ENCODE measurements at regions not wholly inside any gene's neighbourhood (a gene's known extent, or its start where the extent isn't known, plus 50 kb on each side); places are given as distances from the start of the nearest gene placed in this dataset.
"Not testable (repeated sequence)": the region's sequence is repeated elsewhere in the genome, so short reads cannot be mapped to it uniquely, and the experiment has no call there.

DNA sequence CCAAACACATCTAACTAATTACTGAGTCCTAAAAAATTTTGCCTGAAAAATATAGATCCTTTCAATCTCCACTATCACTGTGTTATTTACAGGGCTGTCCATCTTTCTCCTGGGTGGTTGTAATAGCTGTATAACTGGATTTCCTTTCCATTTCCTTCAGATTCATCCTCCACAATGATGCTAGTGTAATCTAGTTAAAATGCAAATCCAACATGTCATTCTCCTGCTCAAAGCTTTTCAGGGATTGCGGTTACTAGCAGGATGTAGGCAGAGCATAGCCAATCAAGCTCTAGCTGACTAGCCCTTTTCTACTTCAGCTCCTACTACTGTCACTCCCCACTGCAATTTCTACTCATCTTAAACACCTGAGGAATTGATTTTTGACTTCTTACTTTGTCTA is 283.0 kb downstream of the RAB38 start:
- H3K27ac Mint-ChIP-seq: no peak overlapping the region
- no peak overlapping the region for H3K27ac ChIP-seq (ENCODE audit: low read depth, low read length)
- no peak for DNase-seq
- no peaks in the 10 kb centered on the region for H3K4me1 Mint-ChIP-seq
- no peaks in the 10 kb centered on the region for H3K9me3 ChIP-seq (ENCODE audit: low read length)
- no peak overlapping the region for H3K4me3 ChIP-seq (ENCODE audit: low read length)
- no peaks in the 10 kb centered on the region for H3K36me3 Mint-ChIP-seq
- no peaks in the 10 kb centered on the region for H3K36me3 ChIP-seq (ENCODE audit: insufficient read depth, low read length)
- CTCF ChIA-PET: no interaction called here
- H3K27me3 Mint-ChIP-seq: peaks cover 3% of the 10 kb centered on the region in 2 donors
- H3K4me1 ChIP-seq (ENCODE audit: insufficient read depth, low read length): no peaks in the 10 kb centered on the region
- H3K4me3 Mint-ChIP-seq: no peak overlapping the region
- no peaks in the 10 kb centered on the region for H3K27me3 ChIP-seq (ENCODE audit: insufficient read depth, low read length, poor library complexity, severe bottlenecking)
- POLR2A ChIA-PET: no interaction called here
- peaks cover 0 to 3% (median 0%) of the 10 kb centered on the region in 5 donors for H3K9me3 Mint-ChIP-seq

DNA sequence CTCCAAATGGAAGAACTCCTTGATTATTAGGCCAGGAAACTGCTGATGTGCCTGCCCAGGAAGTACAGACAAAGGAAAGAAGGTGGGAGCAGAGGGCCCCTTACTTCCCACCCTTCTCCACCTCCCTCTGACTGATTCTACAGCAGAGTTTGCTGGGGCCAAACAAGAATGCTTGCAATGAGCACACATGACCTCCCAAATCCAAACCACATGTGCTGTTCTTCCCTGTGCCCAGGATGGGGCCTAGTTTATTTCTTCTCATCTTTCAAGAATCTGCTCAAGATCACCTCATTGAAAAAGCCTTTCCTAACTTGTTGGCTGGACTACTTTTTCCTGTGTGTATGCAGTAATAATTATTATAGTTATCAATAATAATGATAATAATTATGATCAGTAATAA is 286.1 kb downstream of the RAB38 start:
- Mint-ChIP-seq H3K36me3 (no peaks in the 10 kb centered on the region), H3K27me3 (peaks cover 4% of the 10 kb centered on the region in 2 donors), H3K4me3 (no peak overlapping the region), H3K27ac (no peak overlapping the region), H3K4me1 (no peaks in the 10 kb centered on the region), H3K9me3 (peaks cover 0 to 3% (median 0%) of the 10 kb centered on the region in 5 donors)
- H3K27ac ChIP-seq (ENCODE audit: low read depth, low read length): no peak overlapping the region
- no peak for DNase-seq
- ChIA-PET CTCF (no interaction called here), POLR2A (no interaction called here)
- H3K4me3 ChIP-seq (ENCODE audit: low read length): no peak overlapping the region
- no peaks in the 10 kb centered on the region for H3K4me1 ChIP-seq (ENCODE audit: insufficient read depth, low read length)
- no peaks in the 10 kb centered on the region for H3K27me3 ChIP-seq (ENCODE audit: insufficient read depth, low read length, poor library complexity, severe bottlenecking)
- no peaks in the 10 kb centered on the region for H3K36me3 ChIP-seq (ENCODE audit: insufficient read depth, low read length)
- no peaks in the 10 kb centered on the region for H3K9me3 ChIP-seq (ENCODE audit: low read length)

DNA sequence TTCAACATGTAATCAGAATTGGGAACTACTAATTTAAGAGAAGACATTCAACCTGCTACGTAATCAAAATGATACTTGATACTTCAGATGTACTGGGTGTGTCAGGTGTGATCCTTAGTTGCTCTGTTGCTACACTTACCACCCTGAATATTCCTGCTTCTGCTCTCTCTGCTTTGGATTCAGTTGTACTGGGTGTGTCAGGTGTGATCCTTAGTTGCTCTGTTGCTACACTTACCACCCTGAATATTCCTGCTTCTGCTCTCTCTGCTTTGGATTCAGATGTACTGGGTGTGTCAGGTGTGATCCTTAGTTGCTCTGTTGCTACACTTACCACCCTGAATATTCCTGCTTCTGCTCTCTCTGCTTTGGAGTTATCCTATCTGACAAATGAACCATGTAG is 290.2 kb downstream of the RAB38 start:
- H3K9me3 Mint-ChIP-seq; DNase-seq; H3K27me3 Mint-ChIP-seq; H3K36me3 Mint-ChIP-seq; H3K27ac Mint-ChIP-seq; POLR2A ChIA-PET; H3K36me3 ChIP-seq (ENCODE audit: insufficient read depth, low read length); H3K27ac ChIP-seq (ENCODE audit: low read depth, low read length); CTCF ChIA-PET; H3K4me3 Mint-ChIP-seq; H3K4me1 Mint-ChIP-seq; H3K4me3 ChIP-seq (ENCODE audit: low read length); H3K4me1 ChIP-seq (ENCODE audit: insufficient read depth, low read length); H3K27me3 ChIP-seq (ENCODE audit: insufficient read depth, low read length, poor library complexity, severe bottlenecking); H3K9me3 ChIP-seq (ENCODE audit: low read length): not testable (repeated sequence)

DNA sequence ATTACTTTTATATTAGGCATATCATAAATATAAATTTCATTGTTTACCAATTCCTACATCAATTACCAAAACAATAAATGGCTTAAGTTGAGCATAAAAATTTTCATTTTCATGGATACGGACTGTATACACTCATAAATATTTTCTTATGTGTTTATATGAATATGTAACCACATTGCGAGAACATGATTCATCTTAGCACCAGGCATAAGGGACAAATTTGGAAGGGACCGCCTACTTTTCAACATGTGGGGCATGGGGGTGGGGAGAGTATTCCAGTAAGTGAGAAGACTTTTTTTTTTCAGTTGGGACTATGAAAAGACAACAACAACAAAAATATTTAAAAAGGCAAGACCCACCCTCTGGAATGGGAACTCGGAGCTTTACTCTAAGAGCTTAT is 296.1 kb downstream of the RAB38 start:
- ChIA-PET POLR2A (no interaction called here), CTCF (no interaction called here)

DNA sequence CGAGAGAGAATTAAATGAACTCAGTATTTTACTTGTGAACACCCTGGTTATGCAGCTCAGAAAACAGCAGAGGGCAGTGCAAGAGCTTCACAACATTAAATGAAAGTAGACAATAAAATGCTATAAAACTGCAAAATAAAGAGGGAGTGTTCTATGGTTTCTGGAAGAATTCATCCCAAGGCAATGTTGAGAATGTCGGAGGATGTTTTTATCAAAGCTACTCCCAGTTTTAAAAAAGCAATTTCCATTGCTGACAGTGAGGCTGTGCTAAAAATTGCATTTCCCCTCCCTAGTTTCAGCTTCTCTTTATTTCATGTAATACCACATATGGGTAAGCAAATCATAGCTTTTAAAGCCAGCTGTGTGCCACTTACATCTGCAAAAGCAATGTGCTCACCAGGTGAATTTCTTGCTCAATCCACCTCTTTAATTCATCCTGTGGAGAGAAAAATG is 296.8 kb downstream of the RAB38 start:
- Mint-ChIP-seq H3K4me1 (no peaks in the 10 kb centered on the region), H3K9me3 (no peaks in the 10 kb centered on the region), H3K36me3 (no peaks in the 10 kb centered on the region), H3K27me3 (no peaks in the 10 kb centered on the region), H3K4me3 (no peak overlapping the region), H3K27ac (no peak overlapping the region)
- CTCF ChIA-PET: no interaction called here
- Histone ChIP-seq H3K27me3 (ENCODE audit: insufficient read depth, low read length, poor library complexity, severe bottlenecking) (no peaks in the 10 kb centered on the region), H3K4me1 (ENCODE audit: insufficient read depth, low read length) (no peaks in the 10 kb centered on the region), H3K36me3 (ENCODE audit: insufficient read depth, low read length) (no peaks in the 10 kb centered on the region), H3K4me3 (ENCODE audit: low read length) (no peak overlapping the region), H3K9me3 (ENCODE audit: low read length) (no peaks in the 10 kb centered on the region), H3K27ac (ENCODE audit: low read depth, low read length) (no peak overlapping the region)
- POLR2A ChIA-PET: no interaction called here
- DNase-seq: no peak

More for the DNA sequence above, 296.1 kb downstream of the RAB38 start:
- Histone ChIP-seq H3K4me3 (ENCODE audit: low read length) (no peak overlapping the region), H3K9me3 (ENCODE audit: low read length) (no peaks in the 10 kb centered on the region), H3K4me1 (ENCODE audit: insufficient read depth, low read length) (no peaks in the 10 kb centered on the region), H3K27me3 (ENCODE audit: insufficient read depth, low read length, poor library complexity, severe bottlenecking) (no peaks in the 10 kb centered on the region), H3K27ac (ENCODE audit: low read depth, low read length) (no peak overlapping the region), H3K36me3 (ENCODE audit: insufficient read depth, low read length) (no peaks in the 10 kb centered on the region)
- Mint-ChIP-seq H3K27me3 (peaks cover 0 to 1% of the 10 kb centered on the region in 2 donors), H3K4me3 (no peak overlapping the region), H3K9me3 (no peaks in the 10 kb centered on the region), H3K36me3 (no peaks in the 10 kb centered on the region), H3K27ac (no peak overlapping the region), H3K4me1 (no peaks in the 10 kb centered on the region)
- DNase-seq: no peak

DNA sequence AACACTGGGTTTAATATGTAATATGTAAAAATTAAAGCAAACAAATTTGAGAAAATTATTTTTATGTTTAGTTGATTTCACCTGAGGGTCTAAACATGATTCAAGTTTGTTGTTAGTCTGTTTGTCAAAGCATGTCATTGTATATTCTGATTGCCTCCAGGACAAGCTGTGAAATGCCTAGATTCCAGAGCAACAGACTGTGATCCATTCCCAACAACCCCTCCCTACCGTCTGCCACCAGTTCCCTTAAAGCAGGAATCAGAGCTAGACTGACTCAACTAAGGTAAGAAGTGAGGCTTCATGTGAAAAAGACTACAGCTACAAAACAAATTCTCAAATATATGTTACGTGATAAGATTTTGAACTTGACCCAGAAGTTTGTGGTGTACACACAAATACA is 304.2 kb downstream of the RAB38 start:
- H3K36me3 Mint-ChIP-seq: no peaks in the 10 kb centered on the region
- no peaks in the 10 kb centered on the region for H3K4me1 Mint-ChIP-seq
- DNase-seq: no peak
- H3K9me3 Mint-ChIP-seq: peaks cover 0 to 2% (median 0%) of the 10 kb centered on the region in 5 donors
- ChIA-PET CTCF (no interaction called here), POLR2A (no interaction called here)
- Histone ChIP-seq H3K4me1 (ENCODE audit: insufficient read depth, low read length) (no peaks in the 10 kb centered on the region), H3K4me3 (ENCODE audit: low read length) (no peak overlapping the region), H3K27ac (ENCODE audit: low read depth, low read length) (no peak overlapping the region), H3K27me3 (ENCODE audit: insufficient read depth, low read length, poor library complexity, severe bottlenecking) (no peaks in the 10 kb centered on the region), H3K9me3 (ENCODE audit: low read length) (no peaks in the 10 kb centered on the region), H3K36me3 (ENCODE audit: insufficient read depth, low read length) (no peaks in the 10 kb centered on the region)
- no peak overlapping the region for H3K4me3 Mint-ChIP-seq
- H3K27me3 Mint-ChIP-seq: no peaks in the 10 kb centered on the region
- H3K27ac Mint-ChIP-seq: no peak overlapping the region

DNA sequence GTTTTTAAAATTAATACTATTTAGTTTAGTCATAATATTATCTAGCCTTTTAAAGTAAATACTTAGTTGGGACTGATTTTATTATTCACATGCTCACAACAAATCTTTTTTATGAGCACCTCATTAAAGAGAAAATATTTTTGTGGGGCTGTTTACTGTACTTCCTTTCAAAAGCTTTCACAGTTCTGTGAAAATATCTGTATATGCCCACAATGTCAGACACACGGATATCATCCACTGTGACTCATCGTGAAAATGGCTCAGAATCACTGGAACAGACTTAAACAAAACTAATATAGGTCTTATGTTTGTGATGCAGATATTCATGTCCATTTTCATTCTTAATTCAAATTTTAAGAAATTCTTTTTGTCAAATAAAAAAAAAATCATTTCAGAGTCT is 305.2 kb downstream of the RAB38 start:
- ChIA-PET POLR2A (no interaction called here), CTCF (no interaction called here)
- Histone ChIP-seq H3K4me1 (ENCODE audit: insufficient read depth, low read length) (no peaks in the 10 kb centered on the region), H3K9me3 (ENCODE audit: low read length) (no peaks in the 10 kb centered on the region), H3K27me3 (ENCODE audit: insufficient read depth, low read length, poor library complexity, severe bottlenecking) (no peaks in the 10 kb centered on the region), H3K4me3 (ENCODE audit: low read length) (no peak overlapping the region), H3K36me3 (ENCODE audit: insufficient read depth, low read length) (no peaks in the 10 kb centered on the region), H3K27ac (ENCODE audit: low read depth, low read length) (no peak overlapping the region)
- DNase-seq: no peak
- H3K27me3 Mint-ChIP-seq: no peaks in the 10 kb centered on the region
- no peaks in the 10 kb centered on the region for H3K4me1 Mint-ChIP-seq
- no peaks in the 10 kb centered on the region for H3K36me3 Mint-ChIP-seq
- H3K9me3 Mint-ChIP-seq: peaks cover 0 to 2% (median 0%) of the 10 kb centered on the region in 5 donors
- no peak overlapping the region for H3K4me3 Mint-ChIP-seq
- no peak overlapping the region for H3K27ac Mint-ChIP-seq

DNA sequence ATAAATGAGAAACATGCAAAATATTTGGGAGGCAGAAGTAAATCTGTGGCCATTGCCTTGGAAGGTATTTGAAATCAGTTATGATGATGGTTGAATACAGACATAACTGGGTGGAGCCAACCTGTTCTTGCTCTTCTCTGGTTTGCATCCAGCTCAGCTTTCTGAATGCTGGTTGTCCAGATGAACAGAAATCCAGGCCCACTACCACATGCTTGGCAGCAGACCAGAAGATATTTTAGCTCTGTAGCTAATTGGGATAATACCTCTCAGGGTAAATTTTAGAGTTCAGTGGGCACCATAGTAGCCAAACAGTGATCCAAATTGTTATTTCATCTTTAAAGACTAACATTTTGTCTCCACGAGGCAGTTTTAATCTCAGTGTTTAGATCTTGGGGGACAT is 308.3 kb downstream of the RAB38 start:
- no peak for DNase-seq
- no peaks in the 10 kb centered on the region for H3K4me1 ChIP-seq (ENCODE audit: insufficient read depth, low read length)
- Mint-ChIP-seq H3K4me3 (no peak overlapping the region), H3K36me3 (no peaks in the 10 kb centered on the region), H3K27ac (no peak overlapping the region), H3K4me1 (no peaks in the 10 kb centered on the region), H3K27me3 (no peaks in the 10 kb centered on the region), H3K9me3 (peaks cover 0 to 3% (median 2%) of the 10 kb centered on the region in 5 donors)
- ChIA-PET POLR2A (no interaction called here), CTCF (no interaction called here)
- no peak overlapping the region for H3K4me3 ChIP-seq (ENCODE audit: low read length)
- H3K27ac ChIP-seq (ENCODE audit: low read depth, low read length): no peak overlapping the region
- no peaks in the 10 kb centered on the region for H3K36me3 ChIP-seq (ENCODE audit: insufficient read depth, low read length)
- H3K27me3 ChIP-seq (ENCODE audit: insufficient read depth, low read length, poor library complexity, severe bottlenecking): no peaks in the 10 kb centered on the region
- no peaks in the 10 kb centered on the region for H3K9me3 ChIP-seq (ENCODE audit: low read length)

DNA sequence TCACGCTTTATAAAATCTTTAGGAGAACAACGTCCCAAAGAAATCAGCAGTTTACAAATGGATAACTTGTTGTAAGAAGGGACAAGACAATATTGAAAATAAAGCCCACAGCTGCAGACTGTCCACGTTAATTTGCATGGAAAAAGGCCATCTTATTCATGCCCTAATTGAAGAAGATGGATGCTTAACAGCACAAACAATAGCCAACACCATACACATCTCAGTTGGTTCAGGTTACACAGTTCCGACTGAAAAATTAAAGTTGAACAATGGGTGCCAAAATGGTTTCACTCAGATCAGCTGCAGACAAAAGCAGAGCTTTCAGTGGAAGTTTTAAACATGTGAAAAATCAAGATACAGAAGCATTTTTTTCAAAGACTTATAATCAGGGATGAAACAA is 314.2 kb downstream of the RAB38 start:
- CTCF ChIA-PET: no interaction called here
- no peak for DNase-seq
- Mint-ChIP-seq H3K4me1 (no peaks in the 10 kb centered on the region), H3K27me3 (no peaks in the 10 kb centered on the region), H3K36me3 (no peaks in the 10 kb centered on the region), H3K27ac (no peak overlapping the region), H3K4me3 (no peak overlapping the region), H3K9me3 (peaks cover 0 to 5% (median 2%) of the 10 kb centered on the region in 5 donors)
- POLR2A ChIA-PET: no interaction called here
- H3K36me3 ChIP-seq (ENCODE audit: insufficient read depth, low read length): no peaks in the 10 kb centered on the region
- H3K27ac ChIP-seq (ENCODE audit: low read depth, low read length): no peak overlapping the region
- no peaks in the 10 kb centered on the region for H3K9me3 ChIP-seq (ENCODE audit: low read length)
- H3K27me3 ChIP-seq (ENCODE audit: insufficient read depth, low read length, poor library complexity, severe bottlenecking): no peaks in the 10 kb centered on the region
- H3K4me1 ChIP-seq (ENCODE audit: insufficient read depth, low read length): no peaks in the 10 kb centered on the region
- H3K4me3 ChIP-seq (ENCODE audit: low read length): no peak overlapping the region

Data from CD8-positive, alpha-beta memory T cell (primary cell).